ENCODE measurements at regions not wholly inside any gene's neighbourhood (a gene's known extent, or its start where the extent isn't known, plus 50 kb on each side); places are given as distances from the start of the nearest gene placed in this dataset.

- no peak for DNase-seq
Observed at GRCh38 chr5:54851449-54851848, 133.9 kb downstream of the ESM1 start.

- DNase-seq: no peak
Observed at GRCh38 chr5:54848581-54848980, 136.8 kb downstream of the ESM1 start.

- DNase-seq: no peak
Observed at GRCh38 chr5:54845567-54845941, 139.8 kb downstream of the ESM1 start.

- DNase-seq: no peak
Observed at GRCh38 chr5:54844905-54845566, 140.4 kb downstream of the ESM1 start.

GRCh38 chr5:54844266-54844665, 141.1 kb downstream of the ESM1 start:
- no peak for DNase-seq

GRCh38 chr5:54841481-54841880, 143.9 kb downstream of the ESM1 start:
- DNase-seq: no peak

GRCh38 chr5:54838843-54839242, 146.6 kb downstream of the ESM1 start:
- DNase-seq: no peak

- DNase-seq: no peak
Observed at GRCh38 chr5:54837981-54838380, 147.4 kb downstream of the ESM1 start.

- DNase-seq: no peak
Observed at GRCh38 chr5:54837093-54837492, 148.3 kb downstream of the ESM1 start.

- DNase-seq: no peak
Observed at GRCh38 chr5:54835647-54836046, 149.7 kb downstream of the ESM1 start.

GRCh38 chr5:54834121-54834842, 151.1 kb downstream of the ESM1 start:
- DNase-seq: no peak

- no peak for DNase-seq
Observed at GRCh38 chr5:54833590-54833989, 151.8 kb downstream of the ESM1 start.

- DNase-seq: no peak
Observed at GRCh38 chr5:54832858-54833257, 152.5 kb downstream of the ESM1 start.

- DNase-seq: no peak
Observed at GRCh38 chr5:54832045-54832444, 153.3 kb downstream of the ESM1 start.

- no peak for DNase-seq
Observed at GRCh38 chr5:54831233-54831632, 154.2 kb downstream of the ESM1 start.

- DNase-seq: no peak
Observed at GRCh38 chr5:54829676-54830535, 155.5 kb downstream of the ESM1 start.

- no peak for DNase-seq
Observed at GRCh38 chr5:54829102-54829501, 156.3 kb downstream of the ESM1 start.

- DNase-seq: no peak
Observed at GRCh38 chr5:54828151-54828550, 157.2 kb downstream of the ESM1 start.

GRCh38 chr5:54825005-54825404, 160.4 kb downstream of the ESM1 start:
- DNase-seq: no peak

GRCh38 chr5:54823006-54823405, 162.4 kb downstream of the ESM1 start:
- no peak for DNase-seq

- no peak for DNase-seq
Observed at GRCh38 chr5:54822324-54822687, 163.1 kb downstream of the ESM1 start.

GRCh38 chr5:54821445-54822323, 163.7 kb downstream of the ESM1 start:
- no peak for DNase-seq
